HCT116 (cell line): ENCODE measurements at regions not wholly inside any gene's neighbourhood (a gene's known extent, or its start where the extent isn't known, plus 50 kb on each side); places are given as distances from the start of the nearest gene placed in this dataset.

Source experiments
- ATAC-seq: fragments of 200-7000 bp; cut with Tn5 transposase; 2 replicates; pipeline ENCODE4 v1.9.1; 2020; ENCODE audit warnings: mild to moderate bottlenecking, moderate library complexity
- BruUV-seq: library from RNA; stranded (reverse); fragments of 400-500 nt; replicated peaks from 2 replicates; lab custom pipeline; 2021; lab: Mats Ljungman, UMichigan
- CTCF ChIA-PET: fragments of 300-600 bp; sonication (Branson Sonifier 250); formaldehyde crosslinking; loops from one replicate; lab custom pipeline; 2021; ENCODE audit warnings: antibody characterized with exemption; lab: Charles Lee
- POLR2A ChIA-PET: fragments of 300-600, 350-600 bp; sonication (Branson Sonifier 250); formaldehyde crosslinking; loops from one replicate; lab custom pipeline; 2021; ENCODE audit warnings: antibody characterized with exemption; lab: Charles Lee
- RAD21 ChIA-PET, 2 experiments: fragments of 300-600 bp; sonication (Branson Sonifier 250); formaldehyde crosslinking; loops; one replicate each; lab custom pipeline; 2023; ENCODE audit warnings: low total read pairs in 2 of 2; ENCODE audit not compliant: uncharacterized antibody in 2 of 2, unreplicated experiment in 2 of 2, low non-redundant PET in 1 of 2; lab: Charles Lee
- DNase-seq: peaks from one replicate; pipeline ENCODE4 v3.0.0-alpha.2; 2010; ENCODE audit warnings: low read depth, low spot score
- H2AFZ ChIP-seq: fragments of 200-600 bp; shearing (Covaris generic), sonication (generic); 2 replicates; pipeline ENCODE4 v1.6.1; 2017; ENCODE audit warnings: low read depth, mixed run types, mixed read lengths, antibody characterized with exemption, low read length; ENCODE audit not compliant: poor library complexity, severe bottlenecking
- H3K27ac ChIP-seq: 2 replicates; pipeline ENCODE4 v1.5.1; 2012; ENCODE audit warnings: low read depth, low read length
- H3K27me3 ChIP-seq: fragments of 200-600 bp; sonication (generic); 2 replicates; pipeline ENCODE4 v1.6.1; 2016; ENCODE audit warnings: mixed run types, low read length, mixed read lengths; ENCODE audit not compliant: insufficient read depth
- H3K36me3 ChIP-seq, 2 experiments: fragments of 200-500 bp in 1 of 2; fragments of 200-600 bp in 1 of 2; sonication (Bioruptor generic) in 1 of 2; sonication (generic) in 1 of 2; 2 replicates each; pipeline versions ENCODE4 v1.5.1 to v1.6.1; 2014 to 2016; ENCODE audit warnings: low read length in 2 of 2, inconsistent platforms in 1 of 2, mixed read lengths in 1 of 2, mixed run types in 1 of 2; ENCODE audit not compliant: insufficient read depth in 2 of 2, control insufficient read depth in 1 of 2
- H3K4me1 ChIP-seq, 2 experiments: fragments of 200-600 bp in 1 of 2; sonication (generic) in 1 of 2; 2 replicates each; pipeline versions ENCODE4 v1.5.1 to v1.6.1; 2012 to 2017; ENCODE audit warnings: low read length in 2 of 2, inconsistent platforms in 1 of 2, mild to moderate bottlenecking in 1 of 2, mixed read lengths in 1 of 2, mixed run types in 1 of 2, moderate library complexity in 1 of 2; ENCODE audit not compliant: insufficient read depth in 2 of 2, control insufficient read depth in 1 of 2
- H3K4me2 ChIP-seq: fragments of 200-600 bp; sonication (generic); 2 replicates; pipeline ENCODE4 v1.6.1; 2017; ENCODE audit warnings: mixed run types, low read length, mixed read lengths
- H3K4me3 ChIP-seq, 2 experiments: fragments of 200-600 bp in 1 of 2; sonication (generic) in 1 of 2; replicated peaks in 1 of 2; 2 replicates each; pipeline ENCODE4 v1.5.1; 2011 to 2016; ENCODE audit warnings: low read length in 2 of 2, control low read depth in 1 of 2, low read depth in 1 of 2, mild to moderate bottlenecking in 1 of 2, mixed read lengths in 1 of 2, mixed run types in 1 of 2
- H3K79me2 ChIP-seq: fragments of 200-600 bp; sonication (generic); 2 replicates; pipeline ENCODE4 v1.6.1; 2017; ENCODE audit warnings: mild to moderate bottlenecking, mixed run types, low read length, moderate library complexity, mixed read lengths; ENCODE audit not compliant: insufficient read depth
- H3K9ac ChIP-seq: fragments of 200-600 bp; sonication (generic); 2 replicates; pipeline ENCODE4 v1.6.1; 2016; ENCODE audit warnings: low read length, mixed read lengths
- H3K9me2 ChIP-seq: fragments of 200-600 bp; sonication (generic), shearing (Covaris generic); 2 replicates; pipeline ENCODE4 v1.6.1; 2017; ENCODE audit warnings: mixed run types, mild to moderate bottlenecking, moderate library complexity; ENCODE audit not compliant: insufficient read depth
- H3K9me3 ChIP-seq, 2 experiments: fragments of 200-500 bp in 1 of 2; fragments of 200-600 bp in 1 of 2; sonication (Bioruptor generic) in 1 of 2; sonication (generic) in 1 of 2; 2 replicates each; pipeline ENCODE4 v1.6.1; 2014 to 2017; ENCODE audit warnings: low read length in 2 of 2, mixed read lengths in 2 of 2, inconsistent platforms in 1 of 2, low read depth in 1 of 2, mild to moderate bottlenecking in 1 of 2, mixed run types in 1 of 2, moderate library complexity in 1 of 2; ENCODE audit not compliant: control insufficient read depth in 1 of 2, insufficient read depth in 1 of 2
- H4K20me1 ChIP-seq: fragments of 200-600 bp; sonication (generic), shearing (Covaris generic); 2 replicates; pipeline ENCODE4 v1.6.1; 2017; ENCODE audit warnings: mixed run types, mild to moderate bottlenecking, moderate library complexity; ENCODE audit not compliant: insufficient read depth
- CBX3 ChIP-seq: IDR thresholded peaks from 2 replicates; pipeline ENCODE4 v1.6.1; 2012; ENCODE audit warnings: low read depth
- CEBPB ChIP-seq: IDR thresholded peaks from 2 replicates; pipeline ENCODE4 v1.6.1; 2012; ENCODE audit warnings: low read depth
- EZH2 ChIP-seq: fragments of 200-600 bp; sonication (generic); IDR thresholded peaks from 2 replicates; pipeline ENCODE4 v1.6.1; 2017; ENCODE audit warnings: antibody characterized with exemption, mixed run types
- FOSL1 ChIP-seq: IDR thresholded peaks from 2 replicates; pipeline ENCODE4 v1.6.1; 2012; ENCODE audit warnings: low read depth
- JUND ChIP-seq: IDR thresholded peaks from 2 replicates; pipeline ENCODE4 v1.6.1; 2012
- POLR2A ChIP-seq: IDR thresholded peaks from 2 replicates; pipeline ENCODE4 v1.7.0; 2011; ENCODE audit warnings: borderline replicate concordance; ENCODE audit not compliant: insufficient read depth, insufficient read length; ENCODE audit errors: extremely low read depth
- POLR2AphosphoS5 ChIP-seq: IDR thresholded peaks from 2 replicates; pipeline ENCODE4 v1.6.1; 2011; ENCODE audit warnings: mild to moderate bottlenecking, low read depth, low read length, moderate library complexity
- SP1 ChIP-seq: IDR thresholded peaks from 2 replicates; pipeline ENCODE4 v1.6.1; 2012; ENCODE audit warnings: low read depth
- SRF ChIP-seq: IDR thresholded peaks from 2 replicates; pipeline ENCODE4 v1.6.1; 2012; ENCODE audit warnings: low read depth
- TCF7L2 ChIP-seq: IDR thresholded peaks from 2 replicates; pipeline ENCODE4 v1.7.0; 2011; ENCODE audit warnings: borderline replicate concordance, inconsistent platforms; ENCODE audit not compliant: insufficient read depth, insufficient read length; ENCODE audit errors: extremely low read depth
- YY1 ChIP-seq: IDR thresholded peaks from 2 replicates; pipeline ENCODE4 v1.6.1; 2011; ENCODE audit warnings: low read length, low read depth, moderate library complexity, mild to moderate bottlenecking; ENCODE audit not compliant: insufficient replicate concordance; ENCODE audit errors: extremely low read depth
- ZFX ChIP-seq: fragments of 450-650 bp; IDR thresholded peaks from 2 replicates; pipeline ENCODE4 v1.6.1; 2017
- ZNF274 ChIP-seq: fragments of 200-500 bp; sonication (Bioruptor generic); IDR thresholded peaks from 2 replicates; pipeline ENCODE4 v1.6.1; 2014; ENCODE audit warnings: mild to moderate bottlenecking, low read depth, low read length, inconsistent platforms
- intact Hi-C: fragments of 100-400 bp; cut with micrococcal nuclease; formaldehyde crosslinking; loops from 2 replicates; pipeline ENCODE4 v1.10.0; 2022
- TF ChIP-seq, protein P1 (sequence below): IDR thresholded peaks from 2 replicates; pipeline ENCODE4 v1.6.1; 2012
- TF ChIP-seq, protein P2 (sequence below): IDR thresholded peaks from 2 replicates; pipeline ENCODE4 v1.6.1; 2012
- TF ChIP-seq, protein P3 (sequence below): IDR thresholded peaks from 2 replicates; pipeline ENCODE4 v1.6.1; 2012; ENCODE audit warnings: low read depth

DNA sequence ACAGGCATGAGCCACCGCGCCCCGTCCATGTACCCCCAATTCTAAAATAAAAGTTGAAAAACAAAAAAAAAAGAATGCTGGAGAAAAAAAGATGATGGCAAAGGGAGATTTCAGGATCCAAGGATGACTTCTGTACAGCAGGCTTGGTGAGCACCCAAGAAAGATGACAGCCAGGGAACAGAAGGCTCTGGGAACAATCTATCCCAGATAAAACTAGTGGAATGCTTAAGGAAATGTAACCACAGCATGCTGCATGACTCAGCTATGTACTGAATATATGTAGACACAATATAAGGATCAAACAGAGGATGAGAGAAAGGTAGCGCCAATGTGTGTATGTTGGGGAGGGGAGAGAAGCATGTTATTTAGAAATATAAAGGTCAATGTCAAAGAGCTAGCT, 123.7 kb upstream of the TMTC1 start:
- ATAC-seq: no peak
- Histone ChIP-seq H3K9me3 (no peaks in the 10 kb centered on the region), H2AFZ (no peak overlapping the region), H3K27me3 (no peaks in the 10 kb centered on the region)
- CTCF ChIA-PET: no interaction called here
- TF ChIP-seq POLR2A (no peak), FOSL1 (no peak), ZFX (no peak), ZNF274 (no peak), CEBPB (no peak), TCF7L2 (no peak), POLR2AphosphoS5 (no peak), YY1 (no peak), JUND (no peak), EZH2 (no peak), SRF (no peak), SP1 (no peak)
- TF ChIP-seq, protein P1, sequence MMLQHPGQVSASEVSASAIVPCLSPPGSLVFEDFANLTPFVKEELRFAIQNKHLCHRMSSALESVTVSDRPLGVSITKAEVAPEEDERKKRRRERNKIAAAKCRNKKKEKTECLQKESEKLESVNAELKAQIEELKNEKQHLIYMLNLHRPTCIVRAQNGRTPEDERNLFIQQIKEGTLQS: no peak
- TF ChIP-seq, protein P2, sequence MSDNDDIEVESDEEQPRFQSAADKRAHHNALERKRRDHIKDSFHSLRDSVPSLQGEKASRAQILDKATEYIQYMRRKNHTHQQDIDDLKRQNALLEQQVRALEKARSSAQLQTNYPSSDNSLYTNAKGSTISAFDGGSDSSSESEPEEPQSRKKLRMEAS: no peak
- TF ChIP-seq, all 23 proteins: peak for 0
- Histone ChIP-seq H3K4me2 (no peak overlapping the region), H3K9me2 (no peaks in the 10 kb centered on the region), H3K79me2 (no peaks in the 10 kb centered on the region), H3K4me1 (no peaks in the 10 kb centered on the region), H3K36me3 (no peaks in the 10 kb centered on the region), H3K9ac (no peak overlapping the region), H3K27ac (no peak overlapping the region), H4K20me1 (no peaks in the 10 kb centered on the region), H3K4me3 (no peak overlapping the region)
- ChIA-PET RAD21 (no interaction called here), POLR2A (no interaction called here)
- BruUV-seq: no TSS peak
- no peak for DNase-seq
- intact Hi-C loops: no loop called here

DNA sequence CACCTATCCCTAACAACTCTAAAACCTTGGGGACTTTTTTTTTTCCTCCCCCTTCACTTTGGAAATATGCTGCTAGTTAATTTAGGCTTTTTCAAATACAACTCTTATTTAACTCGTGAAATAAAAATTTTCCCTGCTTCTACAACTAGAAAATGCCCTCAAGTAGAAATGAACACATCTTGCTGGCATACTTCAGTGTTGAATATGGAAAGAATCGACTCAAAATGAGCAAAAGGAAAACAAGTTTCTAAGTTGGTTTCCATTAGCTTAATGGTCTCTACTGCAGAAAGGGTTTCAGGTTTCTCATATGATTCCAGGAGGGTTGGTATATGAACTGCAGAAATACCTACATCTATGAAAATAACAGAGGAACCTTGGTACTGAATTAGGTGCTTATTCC, 118.3 kb upstream of the TMTC1 start:
- Histone ChIP-seq H3K79me2 (no peaks in the 10 kb centered on the region), H3K27me3 (no peaks in the 10 kb centered on the region), H3K9me2 (no peaks in the 10 kb centered on the region), H3K4me1 (no peaks in the 10 kb centered on the region), H4K20me1 (no peaks in the 10 kb centered on the region), H3K27ac (no peak overlapping the region), H2AFZ (no peak overlapping the region), H3K9ac (no peak overlapping the region), H3K4me3 (no peak overlapping the region), H3K4me2 (no peak overlapping the region), H3K36me3 (no peaks in the 10 kb centered on the region), H3K9me3 (no peaks in the 10 kb centered on the region)
- CTCF ChIA-PET: interaction anchor here (0.9 kb wide), 1 partner anchor 9 kb away, joined by 3 read pairs; no protein-coding TSS in a partner anchor
- POLR2A ChIA-PET: no interaction called here
- DNase-seq (no peak), ATAC-seq (no peak)
- RAD21 ChIA-PET: no interaction called here
- intact Hi-C loops: no loop called here
- BruUV-seq: no TSS peak
- TF ChIP-seq CEBPB (no peak), JUND (no peak), ZNF274 (no peak), YY1 (no peak), CBX3 (no peak), SP1 (no peak), SRF (no peak), EZH2 (no peak), ZFX (no peak)
- TF ChIP-seq, protein P3, sequence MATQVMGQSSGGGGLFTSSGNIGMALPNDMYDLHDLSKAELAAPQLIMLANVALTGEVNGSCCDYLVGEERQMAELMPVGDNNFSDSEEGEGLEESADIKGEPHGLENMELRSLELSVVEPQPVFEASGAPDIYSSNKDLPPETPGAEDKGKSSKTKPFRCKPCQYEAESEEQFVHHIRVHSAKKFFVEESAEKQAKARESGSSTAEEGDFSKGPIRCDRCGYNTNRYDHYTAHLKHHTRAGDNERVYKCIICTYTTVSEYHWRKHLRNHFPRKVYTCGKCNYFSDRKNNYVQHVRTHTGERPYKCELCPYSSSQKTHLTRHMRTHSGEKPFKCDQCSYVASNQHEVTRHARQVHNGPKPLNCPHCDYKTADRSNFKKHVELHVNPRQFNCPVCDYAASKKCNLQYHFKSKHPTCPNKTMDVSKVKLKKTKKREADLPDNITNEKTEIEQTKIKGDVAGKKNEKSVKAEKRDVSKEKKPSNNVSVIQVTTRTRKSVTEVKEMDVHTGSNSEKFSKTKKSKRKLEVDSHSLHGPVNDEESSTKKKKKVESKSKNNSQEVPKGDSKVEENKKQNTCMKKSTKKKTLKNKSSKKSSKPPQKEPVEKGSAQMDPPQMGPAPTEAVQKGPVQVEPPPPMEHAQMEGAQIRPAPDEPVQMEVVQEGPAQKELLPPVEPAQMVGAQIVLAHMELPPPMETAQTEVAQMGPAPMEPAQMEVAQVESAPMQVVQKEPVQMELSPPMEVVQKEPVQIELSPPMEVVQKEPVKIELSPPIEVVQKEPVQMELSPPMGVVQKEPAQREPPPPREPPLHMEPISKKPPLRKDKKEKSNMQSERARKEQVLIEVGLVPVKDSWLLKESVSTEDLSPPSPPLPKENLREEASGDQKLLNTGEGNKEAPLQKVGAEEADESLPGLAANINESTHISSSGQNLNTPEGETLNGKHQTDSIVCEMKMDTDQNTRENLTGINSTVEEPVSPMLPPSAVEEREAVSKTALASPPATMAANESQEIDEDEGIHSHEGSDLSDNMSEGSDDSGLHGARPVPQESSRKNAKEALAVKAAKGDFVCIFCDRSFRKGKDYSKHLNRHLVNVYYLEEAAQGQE: no peak
- TF ChIP-seq, protein P2: no peak
